ENCODE measurements at regions not wholly inside any gene's neighbourhood (a gene's known extent, or its start where the extent isn't known, plus 50 kb on each side); places are given as distances from the start of the nearest gene placed in this dataset.

- ChIA-PET CTCF (interaction anchor here (0.9 to 2.8 kb wide), 11 partner anchors 10 to 549 kb away, joined by 3 to 21 read pairs (median 7); no protein-coding TSS in a partner anchor), POLR2A (no interaction called here)
- FAIRE-seq, result no peak
- DNase-seq (ENCODE audit: low read depth in 1 of 2, low spot score in 1 of 2), result no peak
- peak overlapping the region in 1 of 2 experiments; percentile 90; a peak in 3 of 6 replicates for H3K27ac ChIP-seq
- ATAC-seq, result no peak
- peaks cover 47% of the 10 kb centered on the region for H3K4me1 ChIP-seq
- no peak overlapping the region for H3K4me2 ChIP-seq
- TF ChIP-seq NPAS2 (CRISPR knock-in tag; IDR thresholded peaks at IDR 0.05; ENCODE audit: borderline replicate concordance), result no peak
- no peaks in the 10 kb centered on the region for H3K9me3 ChIP-seq
- 62% methylated on average over 5 of the region's 5 CpGs for WGBS (ENCODE audit: missing lambda C conversion rate)
- no peak overlapping the region for H3K4me3 ChIP-seq
Measured at GRCh38 chr11:122204206-122204605, 88.2 kb upstream of the BLID start.

- peak; percentile 64 to 72 for DNase-seq (ENCODE audit: low read depth in 1 of 2, low spot score in 1 of 2)
- WGBS (ENCODE audit: missing lambda C conversion rate), result 5% methylated on average over 15 of the region's 19 CpGs
- Histone ChIP-seq H3K4me2 (peak overlapping the region; percentile 95), H3K4me1 (peaks cover 43% of the 10 kb centered on the region), H3K4me3 (peak overlapping the region; percentile 38), H3K27ac (peak overlapping the region; percentile 83 to 90), H3K9me3 (no peaks in the 10 kb centered on the region)
- TF ChIP-seq SMC3 (IDR thresholded peaks at IDR 0.05) (peak; percentile 95), RARB (CRISPR knock-in tag; IDR thresholded peaks at IDR 0.05) (no peak), CTCF (IDR thresholded peaks at IDR 0.05) (peak; percentile 79), RAD21 (conservative IDR thresholded peaks at IDR 0.05 in 1 of 2, IDR thresholded peaks at IDR 0.05 in 1 of 2) (peak; percentile 91 to 92), CHD2 (IDR thresholded peaks at IDR 0.05; ENCODE audit: low read length, partially characterized antibody) (no peak), PBX3 (IDR thresholded peaks at IDR 0.05) (no peak), HOXA7 (CRISPR knock-in tag; IDR thresholded peaks at IDR 0.05) (no peak), CEBPB (IDR thresholded peaks at IDR 0.05) (peak in 1 of 2 experiments; percentile 38; a peak in 2 of 4 replicates)
- peak; percentile 88 to 93 for ATAC-seq
- FAIRE-seq, result no peak
- CTCF ChIA-PET, result interaction anchor here (0.6 to 2.8 kb wide), 32 partner anchors 9 to 548 kb away, joined by 3 to 21 read pairs (median 4); partner anchors contain the start of gene BLID
- POLR2A ChIA-PET, result interaction anchor here (0.7 to 0.9 kb wide), 2 partner anchors 44 to 95 kb away, joined by 3 read pairs; no protein-coding TSS in a partner anchor
Measured at GRCh38 chr11:122202951-122203456, 87.0 kb upstream of the BLID start.

- Histone ChIP-seq H3K27ac (peak overlapping the region; percentile 83 to 90), H3K4me1 (peaks cover 49% of the 10 kb centered on the region), H3K9me3 (no peaks in the 10 kb centered on the region), H3K4me3 (peak overlapping the region; percentile 38), H3K4me2 (peak overlapping the region; percentile 95)
- ATAC-seq, result peak; percentile 82 to 87
- no peak for TF ChIP-seq FOSL2 (IDR thresholded peaks at IDR 0.05)
- TF ChIP-seq FOSL2 (CRISPR knock-in tag; IDR thresholded peaks at IDR 0.05), result no peak
- no peak for TF ChIP-seq ESRRA (IDR thresholded peaks at IDR 0.05; ENCODE audit: borderline replicate concordance, low read length)
- TF ChIP-seq EHF (CRISPR knock-in tag; IDR thresholded peaks at IDR 0.05), result no peak
- TF ChIP-seq HDAC2 (IDR thresholded peaks at IDR 0.05), result no peak
- TF ChIP-seq CEBPB (IDR thresholded peaks at IDR 0.05), result peak in 1 of 2 experiments; percentile 62; a peak in 2 of 4 replicates
- TF ChIP-seq USF2 (IDR thresholded peaks at IDR 0.05), result no peak
- TF ChIP-seq TFCP2L1 (CRISPR knock-in tag; IDR thresholded peaks at IDR 0.05), result no peak
- no peak for TF ChIP-seq CTCF (IDR thresholded peaks at IDR 0.05)
- TF ChIP-seq MAX (IDR thresholded peaks at IDR 0.05), result 0 out of 2 replicates have a peak, but pooled peaks have one; percentile 6
- TF ChIP-seq EP300 (IDR thresholded peaks at IDR 0.05), result 0 out of 5 replicates have a peak, but pooled peaks of 1 of the 2 experiments have one; percentile 38
- TF ChIP-seq SMC3 (IDR thresholded peaks at IDR 0.05), result no peak
- no peak for TF ChIP-seq FOXS1 (CRISPR knock-in tag; IDR thresholded peaks at IDR 0.05)
- no peak for TF ChIP-seq KDM1A (IDR thresholded peaks at IDR 0.05; ENCODE audit: low read depth)
- peak in 1 of 2 experiments; percentile 14; a peak in 1 of 5 replicates for TF ChIP-seq JUN (IDR thresholded peaks at IDR 0.05)
- TF ChIP-seq EHMT2 (IDR thresholded peaks at IDR 0.05; ENCODE audit: low read depth), result no peak
- DNase-seq (ENCODE audit: low read depth in 1 of 2, low spot score in 1 of 2), result peak in 1 of 2 experiments; percentile 60
- WGBS (ENCODE audit: missing lambda C conversion rate), result 1% methylated on average over 16 of the region's 16 CpGs
- ChIA-PET CTCF (interaction anchor here (0.7 to 2.8 kb wide), 27 partner anchors 8 to 547 kb away, joined by 3 to 21 read pairs (median 4); partner anchors contain the start of gene BLID), POLR2A (interaction anchor here (0.7 to 0.9 kb wide), 2 partner anchors 43 to 94 kb away, joined by 3 read pairs; no protein-coding TSS in a partner anchor)
- FAIRE-seq, result no peak
Measured at GRCh38 chr11:122202161-122202950, 86.3 kb upstream of the BLID start.

Measured in A549 (cell line).